ENCODE measurements at regions not wholly inside any gene's neighbourhood (a gene's known extent, or its start where the extent isn't known, plus 50 kb on each side); places are given as distances from the start of the nearest gene placed in this dataset.

DNA sequence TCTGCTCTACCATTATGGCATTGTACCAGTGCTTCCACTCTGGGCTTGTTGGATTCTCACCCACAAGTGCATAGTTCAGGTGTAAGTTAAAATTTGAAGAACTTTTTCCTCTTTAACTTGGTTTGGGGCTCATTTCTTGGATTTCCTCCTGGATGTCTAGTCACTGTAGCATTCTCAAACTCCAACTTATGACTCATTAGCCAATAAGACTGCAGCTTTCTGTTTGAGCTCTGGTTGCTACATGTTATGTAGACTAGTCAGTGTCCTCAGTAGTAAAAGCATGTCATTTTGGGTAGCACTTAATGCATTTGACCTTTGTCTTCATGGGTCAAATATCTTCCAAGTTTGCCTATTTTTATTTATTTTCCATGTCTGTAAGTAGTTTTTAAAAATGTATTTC is 790.8 kb downstream of the BRINP1 start:
- Histone ChIP-seq H3K4me3 (ENCODE audit: low read length) (no peak overlapping the region), H3K4me1 (ENCODE audit: control insufficient read depth, insufficient read depth, low read length) (no peaks in the 10 kb centered on the region), H3K9me3 (ENCODE audit: control insufficient read depth, low read length) (no peaks in the 10 kb centered on the region), H3K9ac (ENCODE audit: low read length) (no peak overlapping the region), H3K36me3 (ENCODE audit: control insufficient read depth, insufficient read depth, low read length) (no peaks in the 10 kb centered on the region), H3K27me3 (ENCODE audit: control insufficient read depth, insufficient read depth, low read length) (no peaks in the 10 kb centered on the region)

DNA sequence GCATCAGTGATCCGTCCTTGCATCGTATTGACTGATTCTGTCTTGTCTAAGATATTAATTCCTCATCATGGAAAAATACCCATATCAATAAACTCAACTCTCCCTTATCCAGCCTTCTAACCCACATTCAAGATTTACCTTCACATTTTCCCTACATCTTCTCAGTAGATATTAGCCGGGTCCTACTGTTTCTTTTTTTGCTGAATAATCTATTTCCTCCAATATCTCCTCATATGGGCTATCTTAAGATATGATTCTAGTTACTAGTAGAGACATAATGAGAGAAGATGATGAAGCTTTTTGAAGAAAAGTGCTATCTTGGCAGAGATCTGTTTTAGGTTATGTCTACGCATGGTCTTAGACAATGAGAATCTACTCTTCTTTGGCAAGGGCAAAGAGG is 785.8 kb downstream of the BRINP1 start:
- Histone ChIP-seq H3K9me3 (ENCODE audit: control insufficient read depth, low read length) (no peaks in the 10 kb centered on the region), H3K36me3 (ENCODE audit: control insufficient read depth, insufficient read depth, low read length) (no peaks in the 10 kb centered on the region), H3K27me3 (ENCODE audit: control insufficient read depth, insufficient read depth, low read length) (no peaks in the 10 kb centered on the region), H3K9ac (ENCODE audit: low read length) (no peak overlapping the region), H3K4me3 (ENCODE audit: low read length) (no peak overlapping the region), H3K4me1 (ENCODE audit: control insufficient read depth, insufficient read depth, low read length) (no peaks in the 10 kb centered on the region)

DNA sequence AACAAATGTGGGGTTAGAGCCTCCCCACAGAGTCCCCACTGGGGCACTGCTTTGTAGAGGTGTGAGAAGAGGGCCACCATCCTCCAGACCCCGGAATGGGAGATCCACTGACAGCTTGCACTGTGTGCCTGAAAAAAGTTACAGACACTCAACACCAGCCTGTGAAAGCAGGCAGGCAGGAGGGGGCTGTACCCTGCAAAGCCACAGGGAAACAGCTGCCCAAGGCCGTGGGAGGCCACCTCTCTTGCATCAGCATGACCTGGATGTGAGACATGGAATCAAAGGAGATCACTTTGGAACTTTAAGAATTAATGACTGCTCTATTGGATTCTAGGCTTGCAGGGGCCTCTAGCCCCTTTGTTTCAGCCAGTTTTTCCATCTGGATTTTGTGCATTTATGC is 782.3 kb downstream of the BRINP1 start:
- Histone ChIP-seq H3K9ac (ENCODE audit: low read length) (no peak overlapping the region), H3K27me3 (ENCODE audit: control insufficient read depth, insufficient read depth, low read length) (no peaks in the 10 kb centered on the region), H3K4me1 (ENCODE audit: control insufficient read depth, insufficient read depth, low read length) (no peaks in the 10 kb centered on the region), H3K4me3 (ENCODE audit: low read length) (no peak overlapping the region), H3K9me3 (ENCODE audit: control insufficient read depth, low read length) (no peaks in the 10 kb centered on the region), H3K36me3 (ENCODE audit: control insufficient read depth, insufficient read depth, low read length) (no peaks in the 10 kb centered on the region)

DNA sequence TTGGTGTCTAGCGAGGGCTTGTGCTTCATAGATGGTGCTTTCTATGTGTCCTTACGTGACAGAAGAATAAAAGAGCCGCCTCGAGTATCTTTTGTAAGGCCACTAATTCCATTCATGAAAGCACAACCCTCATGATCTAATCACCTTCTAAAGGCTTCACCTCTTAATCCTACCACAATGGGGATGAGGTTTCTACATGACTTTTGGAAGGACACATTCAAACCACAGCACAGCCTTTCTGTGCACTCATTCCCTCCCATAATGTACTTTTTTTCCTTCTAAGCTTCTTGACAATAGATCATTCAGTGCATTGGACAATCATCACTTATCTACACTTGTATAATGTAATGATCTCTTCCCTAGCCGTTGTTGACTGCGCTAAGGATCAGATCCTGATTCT is 774.8 kb downstream of the BRINP1 start:
- Histone ChIP-seq H3K9me3 (ENCODE audit: control insufficient read depth, low read length) (no peaks in the 10 kb centered on the region), H3K4me1 (ENCODE audit: control insufficient read depth, insufficient read depth, low read length) (no peaks in the 10 kb centered on the region)

DNA sequence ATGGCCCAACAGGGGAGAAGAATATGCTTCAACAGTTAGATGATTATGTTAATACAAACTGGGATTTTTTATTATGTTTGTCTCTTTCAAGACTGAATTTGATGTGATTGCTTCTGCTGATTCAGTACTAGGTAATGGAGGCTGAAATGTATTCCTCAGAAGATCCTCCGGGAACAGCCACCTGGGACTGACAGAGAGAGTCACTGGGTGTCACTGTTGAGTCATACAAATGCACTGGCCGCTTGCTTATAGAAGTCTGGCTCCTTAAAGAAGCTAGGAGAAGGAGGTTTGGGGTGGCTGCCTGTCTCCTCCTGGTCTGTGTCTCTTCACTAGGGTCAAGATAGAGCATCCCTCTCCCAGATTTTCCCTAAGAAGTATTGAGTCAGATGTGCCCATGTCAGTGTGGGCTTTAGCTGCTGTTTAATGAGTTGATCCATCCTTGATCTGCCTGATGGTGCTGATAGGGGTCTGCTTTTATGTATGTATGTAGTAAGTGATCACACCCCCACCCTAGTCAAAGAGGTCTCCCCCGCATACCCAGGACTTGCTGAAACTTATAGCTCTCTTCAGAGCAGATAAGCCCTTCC is 773.4 kb downstream of the BRINP1 start:
- Histone ChIP-seq H3K36me3 (ENCODE audit: control insufficient read depth, insufficient read depth, low read length) (no peaks in the 10 kb centered on the region), H3K4me1 (ENCODE audit: control insufficient read depth, insufficient read depth, low read length) (no peaks in the 10 kb centered on the region), H3K27me3 (ENCODE audit: control insufficient read depth, insufficient read depth, low read length) (no peaks in the 10 kb centered on the region), H3K9me3 (ENCODE audit: control insufficient read depth, low read length) (no peaks in the 10 kb centered on the region), H3K9ac (ENCODE audit: low read length) (no peak overlapping the region), H3K4me3 (ENCODE audit: low read length) (no peak overlapping the region)

More for the DNA sequence above, 774.8 kb downstream of the BRINP1 start:
- H3K27me3 ChIP-seq (ENCODE audit: control insufficient read depth, insufficient read depth, low read length): no peaks in the 10 kb centered on the region
- no peaks in the 10 kb centered on the region for H3K36me3 ChIP-seq (ENCODE audit: control insufficient read depth, insufficient read depth, low read length)
- H3K4me3 ChIP-seq (ENCODE audit: low read length): no peak overlapping the region
- no peak overlapping the region for H3K9ac ChIP-seq (ENCODE audit: low read length)

DNA sequence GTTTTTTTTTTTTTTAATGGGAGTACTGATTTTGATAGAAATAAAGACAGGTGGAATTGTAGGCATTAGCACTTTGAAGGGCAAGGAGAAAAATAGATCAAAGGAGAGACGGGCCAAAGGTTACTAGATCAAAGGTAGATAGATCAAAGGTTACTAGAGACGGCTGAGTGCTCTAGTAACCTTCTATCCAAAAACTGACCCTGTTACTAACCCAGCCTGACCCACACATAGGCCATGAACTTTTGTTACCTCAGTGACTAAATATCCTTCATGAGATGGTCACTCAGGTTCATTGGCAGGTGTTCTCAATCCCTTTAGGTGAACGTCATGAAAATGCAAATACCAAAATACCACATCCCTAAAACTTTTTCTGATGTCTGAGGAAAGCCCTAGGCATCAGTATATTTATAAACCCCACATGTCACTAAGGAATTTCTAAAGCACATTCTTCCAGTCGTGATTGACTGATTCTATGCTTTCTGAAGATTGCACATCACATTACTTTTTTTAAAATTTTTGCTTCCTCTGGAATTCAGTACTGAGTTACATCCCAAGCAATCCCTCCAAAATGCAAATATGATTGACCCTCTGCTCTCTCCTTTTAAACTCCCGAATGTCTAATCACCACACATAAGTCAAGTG is 772.7 kb downstream of the BRINP1 start:
- H3K4me3 ChIP-seq (ENCODE audit: low read length): no peak overlapping the region
- no peaks in the 10 kb centered on the region for H3K27me3 ChIP-seq (ENCODE audit: control insufficient read depth, insufficient read depth, low read length)
- H3K9ac ChIP-seq (ENCODE audit: low read length): no peak overlapping the region
- no peaks in the 10 kb centered on the region for H3K9me3 ChIP-seq (ENCODE audit: control insufficient read depth, low read length)
- no peaks in the 10 kb centered on the region for H3K4me1 ChIP-seq (ENCODE audit: control insufficient read depth, insufficient read depth, low read length)
- H3K36me3 ChIP-seq (ENCODE audit: control insufficient read depth, insufficient read depth, low read length): no peaks in the 10 kb centered on the region

DNA sequence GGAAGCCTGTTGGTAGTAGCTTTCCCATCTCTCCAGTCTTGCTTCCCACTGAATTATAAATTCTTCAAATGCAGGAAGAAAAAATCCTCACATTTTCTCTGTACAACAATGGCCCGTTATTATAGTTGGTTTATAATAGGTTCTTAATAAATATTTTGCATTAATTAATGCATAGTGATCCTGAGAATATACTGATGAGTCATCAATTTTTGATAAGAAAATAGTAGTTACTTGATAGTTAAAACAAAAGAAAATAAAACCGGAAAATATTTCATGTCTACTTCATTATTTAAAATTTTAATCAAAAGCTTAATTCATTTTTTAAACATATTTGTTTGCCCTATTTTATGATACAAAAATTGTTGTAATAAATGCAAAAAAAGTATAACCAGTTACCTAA is 762.6 kb downstream of the BRINP1 start:
- Histone ChIP-seq H3K4me1 (ENCODE audit: control insufficient read depth, insufficient read depth, low read length) (no peaks in the 10 kb centered on the region), H3K4me3 (ENCODE audit: low read length) (no peak overlapping the region), H3K27me3 (ENCODE audit: control insufficient read depth, insufficient read depth, low read length) (no peaks in the 10 kb centered on the region), H3K9ac (ENCODE audit: low read length) (no peak overlapping the region), H3K9me3 (ENCODE audit: control insufficient read depth, low read length) (no peaks in the 10 kb centered on the region), H3K36me3 (ENCODE audit: control insufficient read depth, insufficient read depth, low read length) (no peaks in the 10 kb centered on the region)

DNA sequence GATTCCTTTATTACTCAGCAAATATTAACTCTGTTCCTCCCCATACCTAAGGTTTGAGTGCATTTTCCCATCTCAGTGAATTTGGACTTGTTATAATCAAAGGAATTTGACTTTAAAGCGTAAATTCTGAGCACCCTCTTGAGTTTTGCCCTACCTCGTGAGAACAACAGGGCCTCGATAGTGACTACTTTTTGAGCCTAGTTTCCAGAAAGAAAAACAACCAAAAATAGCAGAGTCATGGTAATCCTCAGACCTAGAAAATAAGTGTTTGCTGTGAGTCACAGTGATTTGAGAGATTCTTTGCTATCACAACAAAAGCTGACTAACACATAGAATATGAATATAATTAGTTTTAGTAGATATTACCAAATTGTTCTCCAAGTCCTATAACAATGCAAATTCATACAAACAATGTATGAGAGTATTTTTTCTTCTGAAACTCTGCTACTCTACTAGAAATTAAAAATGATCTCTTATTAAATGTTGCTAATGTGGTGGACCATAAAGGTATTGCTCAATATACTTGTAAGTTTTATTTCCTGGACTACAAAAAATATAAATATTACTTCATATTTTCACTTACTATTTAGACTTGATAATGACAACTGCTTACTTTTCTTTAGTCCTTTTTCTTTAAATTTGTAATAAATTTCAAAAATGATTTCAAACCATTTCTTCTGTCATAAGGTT is 759.7 kb downstream of the BRINP1 start:
- Histone ChIP-seq H3K9me3 (ENCODE audit: control insufficient read depth, low read length) (no peaks in the 10 kb centered on the region), H3K36me3 (ENCODE audit: control insufficient read depth, insufficient read depth, low read length) (no peaks in the 10 kb centered on the region), H3K27me3 (ENCODE audit: control insufficient read depth, insufficient read depth, low read length) (no peaks in the 10 kb centered on the region), H3K9ac (ENCODE audit: low read length) (no peak overlapping the region), H3K4me3 (ENCODE audit: low read length) (no peak overlapping the region), H3K4me1 (ENCODE audit: control insufficient read depth, insufficient read depth, low read length) (no peaks in the 10 kb centered on the region)

DNA sequence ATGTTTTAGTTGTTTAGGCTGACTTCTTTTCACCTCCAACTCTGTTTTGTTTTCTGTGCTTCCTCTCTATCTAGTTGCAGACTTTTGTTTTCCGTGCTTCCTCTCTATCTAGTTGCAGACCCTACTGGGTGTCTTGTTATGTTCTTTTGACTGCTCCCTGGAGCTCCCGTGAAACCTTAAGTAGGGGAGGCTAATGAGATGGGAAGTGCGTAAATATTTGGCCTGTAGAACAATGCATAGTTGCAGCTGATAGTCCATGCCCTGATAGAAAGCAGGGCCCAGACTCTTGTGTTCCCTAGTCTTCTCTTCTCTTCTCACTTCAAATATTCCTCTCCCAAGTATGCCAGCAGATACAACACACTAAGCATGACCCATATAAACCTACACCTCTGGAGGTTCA is 757.0 kb downstream of the BRINP1 start:
- no peak overlapping the region for H3K4me3 ChIP-seq (ENCODE audit: low read length)
- no peaks in the 10 kb centered on the region for H3K9me3 ChIP-seq (ENCODE audit: control insufficient read depth, low read length)
- H3K9ac ChIP-seq (ENCODE audit: low read length): no peak overlapping the region
- H3K4me1 ChIP-seq (ENCODE audit: control insufficient read depth, insufficient read depth, low read length): no peaks in the 10 kb centered on the region
- H3K36me3 ChIP-seq (ENCODE audit: control insufficient read depth, insufficient read depth, low read length): no peaks in the 10 kb centered on the region
- no peaks in the 10 kb centered on the region for H3K27me3 ChIP-seq (ENCODE audit: control insufficient read depth, insufficient read depth, low read length)

DNA sequence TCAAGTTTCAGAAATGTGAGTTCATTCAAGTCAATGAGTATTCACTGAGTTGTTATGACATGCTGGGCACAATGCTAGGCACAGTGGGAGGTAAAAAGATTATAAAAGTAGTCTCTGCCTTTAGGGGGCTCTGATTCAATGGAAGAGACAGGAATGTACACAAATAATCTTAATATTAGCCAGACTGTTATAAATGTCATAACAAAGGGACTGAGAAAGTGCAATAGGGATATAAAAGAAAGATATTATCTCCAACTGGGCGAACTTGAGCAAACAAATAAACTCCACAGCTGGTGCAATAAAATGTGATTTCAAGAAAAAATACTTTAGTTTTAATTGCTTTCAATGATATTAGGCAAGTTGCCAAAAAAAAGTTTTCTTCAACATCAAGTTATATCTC is 755.2 kb downstream of the BRINP1 start:
- no peaks in the 10 kb centered on the region for H3K27me3 ChIP-seq (ENCODE audit: control insufficient read depth, insufficient read depth, low read length)
- H3K9ac ChIP-seq (ENCODE audit: low read length): no peak overlapping the region
- H3K9me3 ChIP-seq (ENCODE audit: control insufficient read depth, low read length): no peaks in the 10 kb centered on the region
- no peaks in the 10 kb centered on the region for H3K4me1 ChIP-seq (ENCODE audit: control insufficient read depth, insufficient read depth, low read length)
- H3K4me3 ChIP-seq (ENCODE audit: low read length): no peak overlapping the region
- no peaks in the 10 kb centered on the region for H3K36me3 ChIP-seq (ENCODE audit: control insufficient read depth, insufficient read depth, low read length)

DNA sequence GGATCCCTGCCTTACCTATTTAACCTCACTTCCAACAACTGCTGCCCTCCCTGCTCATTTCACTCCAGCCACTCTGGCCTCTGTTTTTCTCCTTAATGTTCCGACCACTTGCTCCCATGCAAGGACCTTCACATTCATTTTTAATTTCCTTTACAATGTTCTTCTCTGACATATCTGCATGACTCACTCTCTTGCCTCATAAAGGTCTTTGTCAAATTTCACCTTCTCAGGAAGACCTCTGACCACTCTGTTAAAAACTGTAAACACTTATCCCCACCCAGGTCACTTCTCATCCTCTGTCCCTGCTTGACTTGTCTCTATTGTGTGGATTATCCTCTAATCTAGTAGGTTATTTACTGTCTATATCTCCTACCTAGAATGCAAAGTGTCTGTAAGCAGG is 751.2 kb downstream of the BRINP1 start:
- H3K27me3 ChIP-seq (ENCODE audit: control insufficient read depth, insufficient read depth, low read length): no peaks in the 10 kb centered on the region
- H3K4me1 ChIP-seq (ENCODE audit: control insufficient read depth, insufficient read depth, low read length): no peaks in the 10 kb centered on the region
- H3K9ac ChIP-seq (ENCODE audit: low read length): no peak overlapping the region
- H3K4me3 ChIP-seq (ENCODE audit: low read length): no peak overlapping the region
- H3K9me3 ChIP-seq (ENCODE audit: control insufficient read depth, low read length): no peaks in the 10 kb centered on the region
- no peaks in the 10 kb centered on the region for H3K36me3 ChIP-seq (ENCODE audit: control insufficient read depth, insufficient read depth, low read length)

DNA sequence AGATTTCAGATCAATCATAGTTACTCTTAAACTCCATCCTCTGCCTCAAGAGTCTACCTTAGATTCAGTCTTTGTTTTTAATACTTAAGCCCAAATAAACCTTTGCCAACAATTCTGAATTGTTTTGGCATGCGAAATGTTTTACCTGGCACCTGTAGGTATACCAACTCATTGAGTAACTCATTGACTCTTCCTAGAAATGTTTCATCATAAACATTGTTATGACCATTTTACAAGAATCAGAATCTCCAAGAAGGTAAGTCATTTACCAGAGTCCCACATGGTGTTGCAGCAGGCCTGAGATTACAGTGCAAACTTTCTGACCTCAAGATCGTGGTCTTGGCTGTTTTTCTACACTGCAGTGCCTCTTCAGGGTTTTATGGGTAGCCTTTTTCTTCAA is 750.4 kb downstream of the BRINP1 start:
- Histone ChIP-seq H3K9ac (ENCODE audit: low read length) (no peak overlapping the region), H3K4me1 (ENCODE audit: control insufficient read depth, insufficient read depth, low read length) (no peaks in the 10 kb centered on the region), H3K4me3 (ENCODE audit: low read length) (no peak overlapping the region), H3K27me3 (ENCODE audit: control insufficient read depth, insufficient read depth, low read length) (no peaks in the 10 kb centered on the region), H3K9me3 (ENCODE audit: control insufficient read depth, low read length) (no peaks in the 10 kb centered on the region), H3K36me3 (ENCODE audit: control insufficient read depth, insufficient read depth, low read length) (no peaks in the 10 kb centered on the region)

Data from mucosa of stomach (tissue), 1 donor.